Renal pelvis (tissue), 1 donor: ENCODE measurements at regions not wholly inside any gene's neighbourhood (a gene's known extent, or its start where the extent isn't known, plus 50 kb on each side); places are given as distances from the start of the nearest gene placed in this dataset.
"Not testable (repeated sequence)": the region's sequence is repeated elsewhere in the genome, so short reads cannot be mapped to it uniquely, and the experiment has no call there.

Experiments
- DNase-seq: peaks from one replicate; pipeline ENCODE4 v3.0.0-alpha.2; 2013

DNA sequence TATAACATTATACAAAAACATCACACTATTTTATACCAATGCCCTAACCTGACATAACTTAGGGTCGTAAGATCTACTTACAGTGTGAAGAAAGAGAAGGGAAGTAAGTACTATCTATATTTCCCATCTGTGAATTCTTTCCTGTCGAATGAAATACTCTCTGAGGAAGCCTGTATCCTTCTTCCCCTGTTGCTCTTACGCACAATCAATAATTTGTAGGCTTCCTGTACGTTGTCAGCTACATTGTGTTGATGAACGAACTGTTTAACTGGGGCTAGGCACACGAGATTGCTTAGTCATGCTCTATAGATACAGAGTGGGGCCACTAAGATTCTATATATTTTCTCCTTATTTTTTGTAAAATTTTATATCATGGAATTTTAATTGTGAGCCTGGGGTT is 1125.0 kb upstream of the CELF4 start:
- no peak for DNase-seq

DNA sequence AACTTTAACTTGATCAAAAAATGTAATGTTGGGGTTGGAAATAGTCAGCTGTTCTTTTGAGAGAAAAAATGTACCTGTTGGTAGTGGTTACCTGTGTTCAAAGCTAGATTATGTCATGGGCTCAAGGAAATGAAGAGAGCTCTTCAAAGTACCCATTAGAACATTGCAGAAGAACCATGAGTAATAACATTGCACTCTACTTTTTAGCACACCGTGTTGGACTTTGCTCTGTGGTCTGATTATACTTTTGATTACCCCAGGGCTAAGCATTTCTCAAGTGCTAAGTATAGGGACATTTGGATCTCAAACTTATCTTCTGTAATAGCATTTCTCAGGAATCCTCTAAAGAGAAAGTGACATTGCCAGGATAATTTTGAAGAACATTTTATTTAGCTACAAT is 1122.8 kb upstream of the CELF4 start:
- no peak for DNase-seq

DNA sequence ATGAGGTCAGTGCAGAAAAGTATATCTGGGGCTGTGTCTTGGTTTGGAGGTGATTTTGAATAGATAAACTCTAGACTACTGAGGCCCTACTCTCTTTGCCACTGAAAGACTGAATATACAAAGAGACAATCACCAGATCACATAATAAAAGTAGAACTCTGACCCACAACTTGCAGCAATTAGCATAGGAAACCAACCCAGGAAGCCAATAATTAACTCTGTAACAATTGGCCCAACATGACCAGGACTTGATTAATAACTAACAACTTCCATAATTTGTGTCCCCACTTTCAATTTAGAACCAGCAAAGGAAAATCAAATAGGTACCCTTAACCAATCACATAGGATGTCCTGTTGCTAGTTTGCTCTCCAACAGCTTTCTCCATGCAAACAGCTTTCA is 1104.9 kb upstream of the CELF4 start:
- no peak for DNase-seq

DNA sequence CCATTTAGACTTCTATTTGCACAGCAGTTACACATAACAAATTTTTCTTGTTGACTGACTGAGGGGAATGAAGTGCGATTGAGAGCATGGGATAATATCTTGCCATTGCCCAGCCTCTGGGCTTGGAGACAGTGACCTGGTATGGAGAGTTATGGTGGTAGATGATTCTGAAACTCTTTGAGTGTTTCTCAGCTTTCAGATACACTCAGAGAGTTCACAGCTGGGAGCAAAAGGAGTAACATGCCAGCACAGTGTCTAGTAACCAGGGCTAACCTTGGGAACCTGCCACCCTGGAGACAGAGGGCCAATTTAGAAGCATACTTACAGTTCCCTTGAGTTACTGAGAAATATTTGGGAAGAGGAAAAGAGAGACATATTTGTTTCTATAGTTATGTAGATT is 1099.3 kb upstream of the CELF4 start:
- no peak for DNase-seq

DNA sequence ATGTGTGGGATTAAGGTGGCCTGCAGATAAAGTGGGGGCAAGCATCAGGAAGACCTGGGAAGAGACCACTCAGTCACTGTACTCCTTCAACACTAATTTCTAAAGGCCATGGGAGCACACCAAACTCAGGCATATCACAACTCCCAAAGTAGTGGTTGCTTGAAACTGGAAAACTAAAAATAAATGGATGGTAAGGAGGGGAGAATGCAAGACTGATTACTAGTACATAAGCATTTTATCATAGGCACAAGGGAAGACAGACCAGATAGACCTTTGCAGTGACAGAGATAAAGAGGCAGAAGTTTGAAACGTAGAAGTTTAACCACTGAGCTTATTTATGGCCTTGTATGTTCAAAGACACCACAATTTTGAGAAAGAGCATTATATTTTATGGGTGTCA is 1098.1 kb upstream of the CELF4 start:
- no peak for DNase-seq

DNA sequence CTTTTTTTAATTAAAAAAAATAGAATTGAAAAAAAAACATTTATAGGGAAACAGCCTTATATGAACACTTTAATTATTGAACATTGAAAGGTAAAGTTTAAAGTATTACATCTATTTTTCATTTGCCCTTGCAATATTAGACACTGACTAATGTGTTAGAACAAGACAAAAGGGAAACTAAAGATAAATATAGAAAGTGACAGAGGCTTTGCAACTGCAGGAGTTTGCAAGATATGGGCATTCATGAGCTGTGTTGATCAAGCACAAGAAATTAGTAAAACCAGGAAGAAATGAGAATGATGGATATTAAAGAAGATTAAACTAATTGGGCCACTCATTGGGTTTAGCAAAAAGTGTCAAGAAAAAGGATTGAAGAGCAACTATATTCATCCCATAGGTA is 1097.7 kb upstream of the CELF4 start:
- no peak for DNase-seq

DNA sequence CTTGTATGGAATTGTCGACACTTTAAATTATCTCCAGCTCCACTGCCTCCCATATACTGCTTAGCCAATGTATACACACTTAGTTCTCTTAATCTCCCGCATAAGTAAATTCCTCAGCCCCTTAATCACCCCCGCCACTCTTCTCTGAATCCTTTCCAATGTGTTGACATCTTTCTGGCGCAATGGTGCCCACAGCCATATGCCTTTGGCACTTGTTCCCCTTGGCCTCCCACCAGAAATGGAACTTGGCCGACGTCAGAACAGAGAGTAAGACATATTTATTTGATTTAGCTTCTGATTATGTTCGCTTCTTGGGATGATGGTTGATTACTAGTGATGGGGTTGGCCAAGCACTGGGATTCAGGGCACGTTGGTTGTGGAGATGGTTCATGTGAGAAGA is 1089.3 kb upstream of the CELF4 start:
- no peak for DNase-seq

DNA sequence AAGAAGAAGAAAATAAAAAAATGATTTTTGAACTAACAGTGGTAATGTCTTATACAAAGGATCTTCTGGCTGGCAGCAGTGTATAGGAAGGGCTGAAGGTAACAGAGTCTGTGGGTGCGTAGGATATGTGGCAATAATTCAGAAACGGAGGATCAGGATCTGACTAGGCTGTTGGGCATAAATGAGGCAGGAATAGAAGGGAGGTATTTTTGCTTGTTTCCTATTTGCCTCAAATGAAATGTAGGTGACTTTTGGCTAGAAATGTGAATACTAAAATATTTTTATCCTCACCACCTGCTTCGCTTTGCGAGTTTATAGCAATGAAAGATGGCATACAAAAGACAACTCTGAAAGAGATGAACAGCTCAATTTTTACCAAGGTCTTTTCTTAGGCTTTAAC is 1086.1 kb upstream of the CELF4 start:
- no peak for DNase-seq

DNA sequence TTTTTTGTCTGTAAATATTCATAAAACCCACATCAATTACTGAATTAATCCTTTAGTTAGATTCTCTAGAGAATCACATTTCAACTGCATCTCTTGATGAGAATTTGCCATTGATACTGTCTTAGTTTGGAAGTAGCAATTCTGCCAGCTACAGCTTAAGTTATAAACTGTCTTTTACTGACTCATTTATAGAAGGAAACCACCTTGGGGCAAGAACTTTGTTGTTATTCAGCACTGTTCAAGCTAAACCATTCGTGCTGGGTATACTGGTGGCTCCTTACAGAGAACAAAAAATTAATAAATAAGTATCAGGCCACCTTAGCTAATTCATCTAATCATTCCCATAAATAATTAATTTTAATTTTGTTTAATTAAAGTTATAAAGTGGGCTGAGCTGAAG is 1082.6 kb upstream of the CELF4 start:
- no peak for DNase-seq

DNA sequence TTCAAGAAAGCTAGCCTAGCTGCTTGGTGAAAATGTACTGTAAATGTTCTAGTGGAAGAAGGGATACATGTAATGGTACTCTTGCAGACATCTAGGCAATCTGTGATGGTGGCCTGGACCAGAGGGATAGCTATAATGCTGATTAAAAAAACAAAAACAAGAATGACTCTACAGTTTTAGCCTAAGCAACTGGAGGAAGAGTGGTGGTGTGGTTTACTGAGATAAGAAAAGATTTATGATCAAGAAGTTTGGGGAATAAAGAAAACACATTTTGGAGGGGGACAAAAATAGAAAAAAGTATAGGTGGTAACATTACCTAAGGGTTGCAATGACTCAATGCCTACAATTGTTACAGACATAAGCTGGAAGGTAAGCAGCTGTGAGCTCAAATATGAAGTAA is 1080.7 kb upstream of the CELF4 start:
- DNase-seq, result no peak

DNA sequence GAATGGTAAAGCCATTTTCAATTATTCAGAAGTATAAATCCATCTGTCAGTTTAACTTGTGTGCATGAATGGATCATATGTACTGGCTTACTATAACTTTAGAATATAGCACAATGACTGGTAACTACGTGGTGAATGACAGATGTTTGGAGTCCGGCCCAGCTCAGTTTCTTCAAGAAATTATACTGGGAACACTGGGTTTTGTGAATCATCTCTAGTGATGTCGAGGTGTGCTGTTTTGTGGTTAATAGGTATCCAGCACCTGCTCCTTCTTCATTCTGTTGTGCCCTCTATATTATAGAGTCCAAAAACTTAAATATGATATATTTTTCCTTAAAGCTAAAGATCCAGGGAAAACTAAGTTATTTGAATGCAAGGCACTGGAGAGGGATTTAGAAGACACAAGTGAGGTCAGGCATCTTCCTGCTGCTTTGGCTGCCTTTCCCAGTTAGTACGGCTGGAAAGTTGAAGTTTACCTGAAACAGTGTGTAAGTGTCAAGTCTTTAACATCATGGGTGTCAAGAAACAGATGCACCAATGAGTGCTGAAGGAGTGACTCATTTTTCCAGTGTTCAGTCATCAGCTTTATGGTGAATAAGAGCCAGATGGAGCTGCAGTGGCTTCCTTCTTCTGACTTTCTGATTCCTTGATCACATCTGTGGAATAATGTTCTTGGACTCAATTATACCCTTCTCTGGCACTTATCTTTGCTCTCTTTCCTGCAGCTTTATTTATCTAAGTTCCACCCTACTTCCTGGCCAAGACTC is 1079.5 kb upstream of the CELF4 start:
- DNase-seq, result no peak

DNA sequence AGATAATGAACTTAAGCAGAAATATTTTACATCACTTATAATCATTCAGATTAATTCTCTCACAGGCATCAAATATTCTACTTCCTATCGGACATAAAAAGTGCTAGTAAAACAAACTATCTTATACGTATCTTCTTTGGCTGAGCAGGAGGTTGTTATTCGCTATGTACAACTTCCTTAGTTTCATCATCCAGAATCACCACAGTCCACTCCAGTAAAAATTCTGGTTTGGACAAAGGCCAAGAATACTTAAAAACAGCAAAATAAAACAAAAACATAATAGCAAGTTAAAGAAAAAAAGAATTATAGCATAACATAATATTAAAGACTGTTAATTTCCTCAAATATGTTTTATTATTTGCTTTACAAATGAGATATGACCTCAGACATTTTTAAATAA is 1077.1 kb upstream of the CELF4 start:
- peak; percentile 5 for DNase-seq

DNA sequence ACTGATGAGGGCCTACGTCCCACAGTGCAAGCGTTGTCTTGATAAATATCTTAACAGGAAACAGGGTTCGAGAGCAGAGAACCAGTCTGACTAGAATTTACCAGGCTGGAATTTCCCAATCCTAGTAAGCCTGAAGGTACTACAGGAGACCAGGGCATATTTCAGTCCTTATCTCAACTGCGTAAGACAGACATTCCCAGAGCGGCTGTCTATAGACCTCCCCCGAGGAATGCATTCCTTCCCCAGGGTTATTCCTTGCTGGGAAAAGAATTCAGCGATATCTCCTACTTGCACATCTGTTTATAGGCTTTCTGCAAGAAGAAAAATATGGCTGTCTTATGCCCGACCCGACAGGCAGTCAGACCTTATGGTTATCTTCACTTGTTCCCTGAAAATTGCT is 1074.1 kb upstream of the CELF4 start:
- not testable (repeated sequence) for DNase-seq

DNA sequence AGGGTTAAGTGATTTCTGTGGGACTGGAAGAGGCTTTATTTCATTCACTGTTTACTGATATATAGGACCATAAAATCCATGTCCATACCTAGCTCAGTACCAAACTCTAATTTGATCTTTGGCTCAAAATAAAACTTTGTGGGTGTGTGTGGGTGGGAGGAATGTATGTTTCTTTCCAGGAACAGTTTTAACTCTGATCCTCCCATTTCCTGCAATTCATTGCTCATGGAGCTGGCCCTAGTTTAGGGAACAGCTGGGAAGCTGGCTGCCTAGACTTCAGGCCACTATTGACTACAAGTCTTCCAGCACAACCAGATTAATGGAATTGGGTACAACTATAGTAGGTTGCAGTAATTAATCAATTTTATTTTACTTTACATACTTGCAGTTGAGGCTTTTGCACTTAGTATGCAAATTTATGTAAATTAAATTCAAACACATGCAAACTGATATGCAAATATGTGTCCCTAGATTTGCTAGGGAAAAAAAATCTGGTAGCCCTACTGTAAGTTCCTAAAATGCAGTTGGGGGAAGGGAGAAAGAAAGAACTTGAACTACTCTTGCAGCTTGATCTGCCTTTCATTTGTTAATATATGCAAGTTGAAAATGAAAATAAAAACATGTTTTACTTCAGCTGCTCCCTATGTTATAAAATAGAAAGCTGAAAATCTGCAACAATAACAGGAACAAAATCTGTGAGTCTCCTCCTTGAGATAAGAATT is 1070.3 kb upstream of the CELF4 start:
- DNase-seq, result peak; percentile 41

DNA sequence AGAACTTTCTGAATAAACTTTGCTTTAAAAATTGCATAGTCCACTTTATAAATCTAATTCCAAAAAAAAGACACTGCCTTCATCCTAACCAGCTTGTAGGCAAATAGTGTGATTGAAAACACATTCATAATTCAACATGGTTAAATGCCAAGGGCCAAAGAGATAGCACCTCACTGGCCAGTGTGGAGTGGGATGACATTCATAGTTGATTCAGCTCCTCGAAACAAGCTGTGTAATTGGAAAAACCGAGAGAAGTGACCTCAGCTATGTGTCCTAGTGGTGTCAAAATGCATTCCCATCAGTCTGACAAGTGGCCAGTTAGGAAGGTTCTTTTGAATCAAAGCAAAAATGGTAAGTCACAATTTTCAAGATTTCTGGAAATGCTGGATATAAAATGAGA is 1068.5 kb upstream of the CELF4 start:
- DNase-seq, result no peak

DNA sequence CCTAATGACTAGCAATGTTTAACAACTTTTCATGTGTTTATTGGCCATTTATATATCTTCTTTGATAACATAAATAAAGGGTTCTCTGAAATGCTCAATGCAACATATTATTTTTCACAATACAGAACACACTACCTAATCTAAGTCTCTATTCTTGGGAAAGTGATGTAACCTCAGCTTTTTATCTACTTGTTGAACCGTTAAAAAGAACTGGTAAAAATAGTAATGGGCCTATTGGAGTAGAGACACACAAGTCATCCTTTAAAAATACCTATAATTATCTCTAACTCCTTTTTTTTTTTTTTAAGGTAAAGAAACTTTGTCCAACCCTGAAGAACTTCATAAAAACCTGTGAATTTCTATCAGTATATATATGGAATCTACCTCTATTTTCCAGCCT is 1067.7 kb upstream of the CELF4 start:
- DNase-seq, result no peak

DNA sequence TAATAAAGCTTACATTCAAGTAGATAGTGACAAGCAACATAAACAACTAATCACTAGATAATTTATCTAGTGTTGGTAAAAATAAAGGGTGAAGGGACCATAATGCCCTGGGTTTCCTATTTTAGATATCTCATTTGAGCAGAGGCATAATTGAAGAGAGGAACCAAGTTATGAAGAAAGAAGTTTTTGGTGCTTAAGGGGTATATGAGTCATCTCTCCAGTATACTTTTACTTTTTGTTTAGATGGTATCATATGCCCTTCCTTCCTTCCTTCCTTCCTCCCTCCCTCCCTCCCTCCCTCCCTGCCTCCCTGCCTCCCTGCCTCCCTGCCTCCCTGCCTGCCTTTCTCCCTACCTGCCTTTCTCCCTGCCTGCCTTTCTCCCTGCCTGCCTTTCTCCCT is 1053.5 kb upstream of the CELF4 start:
- DNase-seq, result no peak

DNA sequence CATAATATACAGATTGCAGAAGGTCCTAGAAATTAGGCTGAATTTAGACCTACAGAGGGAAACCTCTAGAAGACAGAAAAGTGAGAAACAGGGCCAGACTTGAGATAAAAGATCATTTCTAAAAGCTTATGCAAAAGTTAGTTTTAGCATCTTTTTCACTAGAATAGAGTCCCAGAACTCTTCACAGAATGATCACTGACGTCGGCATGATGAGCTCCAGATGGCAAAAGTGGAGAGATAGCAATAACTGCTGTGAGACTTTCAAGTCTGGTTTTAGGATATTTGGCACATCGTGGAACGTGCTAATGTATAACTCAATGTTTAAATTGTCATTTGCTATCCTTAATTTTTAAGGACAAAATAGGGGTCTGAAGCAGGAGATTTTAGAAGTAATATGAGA is 1050.7 kb upstream of the CELF4 start:
- DNase-seq, result no peak

DNA sequence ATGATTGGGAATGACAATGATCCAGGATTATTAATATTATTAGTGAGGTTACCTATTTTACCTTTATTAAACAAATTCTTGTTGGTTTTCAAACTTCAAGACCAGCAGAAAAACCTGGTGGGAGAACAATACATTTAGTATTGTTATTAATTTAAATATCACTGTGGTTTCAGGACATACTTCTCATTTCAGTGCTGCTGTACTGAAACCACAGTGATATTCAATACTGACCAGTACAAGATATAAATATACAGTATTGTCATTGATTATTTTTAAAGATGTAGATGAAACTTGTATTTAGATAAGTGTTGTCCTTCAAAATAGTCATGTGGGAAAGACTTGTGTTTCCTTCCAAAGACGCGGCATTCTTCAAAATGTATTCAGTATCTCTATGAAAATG is 1047.3 kb upstream of the CELF4 start:
- DNase-seq, result no peak

DNA sequence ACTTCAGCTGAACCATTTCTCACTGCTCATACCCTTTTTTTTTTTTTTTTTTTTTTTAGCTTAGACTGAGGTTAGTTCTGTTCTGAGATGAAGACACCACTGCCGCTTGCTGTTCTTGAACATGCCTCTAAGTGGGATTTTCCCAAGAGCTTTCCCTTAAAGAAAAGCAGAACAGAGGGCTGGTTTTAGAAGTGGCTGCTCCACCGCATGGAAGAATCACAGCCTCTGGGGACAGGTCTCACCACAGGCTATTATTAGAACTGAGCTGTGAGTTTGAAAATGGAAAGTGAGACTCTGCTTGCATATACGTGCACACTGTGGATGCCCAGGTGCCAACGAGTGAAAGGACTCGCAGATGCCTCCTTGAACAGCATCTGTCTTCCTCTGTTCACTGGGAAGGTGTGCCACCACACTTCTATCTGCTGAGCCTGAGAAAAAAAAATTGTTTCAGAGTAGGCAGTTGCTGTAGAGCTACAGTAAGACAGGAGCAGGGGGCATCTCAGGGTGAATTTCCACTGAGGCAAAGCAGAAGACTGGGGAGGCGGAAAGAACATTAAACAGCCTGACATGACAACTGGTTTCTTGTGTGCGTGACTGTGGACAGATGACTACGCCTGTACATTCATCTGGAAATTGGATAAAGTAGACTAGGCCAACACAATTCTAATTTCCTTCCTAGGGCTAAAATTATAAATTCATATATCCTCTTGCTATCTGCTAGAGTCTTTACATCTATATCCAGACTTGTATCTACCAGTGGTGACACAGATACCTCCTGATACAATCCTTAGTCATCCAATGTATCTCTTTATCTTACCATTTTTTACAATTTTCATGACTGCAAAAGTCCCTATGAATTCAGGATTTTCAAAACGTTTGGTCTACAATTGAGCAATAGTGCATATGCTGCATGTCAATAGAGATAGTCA is 1045.7 kb upstream of the CELF4 start:
- no peak for DNase-seq

DNA sequence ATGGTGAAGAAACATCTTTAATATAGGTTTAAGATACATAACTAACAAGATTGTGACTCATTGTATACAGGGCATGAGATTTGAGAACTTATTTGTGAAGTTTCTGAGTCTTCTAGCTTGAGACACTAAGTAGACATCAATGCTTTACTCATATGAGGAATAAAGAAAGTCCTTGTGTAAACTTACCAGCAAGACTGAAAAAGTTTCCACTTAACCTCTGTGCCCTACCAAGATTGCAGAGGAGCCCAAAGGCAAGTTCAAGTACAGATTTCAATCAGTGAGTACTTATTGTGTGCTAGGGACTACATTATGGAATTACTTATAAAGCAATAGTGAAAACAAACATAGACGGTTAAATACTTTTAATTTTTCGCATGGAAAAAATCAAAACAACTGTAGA is 1041.2 kb upstream of the CELF4 start:
- no peak for DNase-seq

DNA sequence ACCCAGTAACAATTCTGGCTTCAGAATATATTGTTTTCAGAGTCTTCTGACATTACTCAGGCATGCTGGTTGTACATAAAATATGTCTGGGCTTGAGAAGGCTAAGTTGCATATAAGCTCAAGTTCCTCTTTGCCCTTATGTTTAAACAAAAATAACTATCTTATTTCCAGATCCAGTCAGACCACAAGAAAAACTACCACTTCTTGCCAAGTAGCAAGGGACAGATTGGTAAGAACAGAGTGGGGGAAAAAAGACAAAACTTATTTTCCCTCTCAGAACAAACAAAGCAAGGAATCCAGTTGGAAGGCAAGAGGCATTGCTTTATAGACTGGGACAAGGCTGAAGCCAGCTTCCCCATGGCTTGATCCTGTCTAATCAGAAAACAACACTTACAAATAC is 1036.7 kb upstream of the CELF4 start:
- DNase-seq, result no peak

DNA sequence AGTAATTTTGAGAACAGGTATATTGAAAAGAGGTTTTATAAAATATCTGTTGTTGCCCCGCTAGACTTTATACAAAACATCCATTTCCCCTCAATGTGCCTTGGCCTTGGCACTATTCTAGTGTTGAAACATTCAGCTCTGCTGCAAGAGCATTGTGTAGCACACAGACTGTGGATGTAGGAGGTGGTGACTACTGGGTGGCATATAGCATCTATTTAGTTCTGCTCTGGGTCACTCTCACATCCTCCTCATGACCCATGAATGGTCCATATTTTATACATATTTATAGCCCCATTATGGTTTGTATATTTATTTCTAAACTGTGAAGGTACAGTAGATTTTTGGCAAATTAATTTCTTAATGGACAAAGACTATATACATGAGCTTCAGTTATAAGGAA is 1022.0 kb upstream of the CELF4 start:
- DNase-seq, result no peak
